ENCODE measurements at regions not wholly inside any gene's neighbourhood (a gene's known extent, or its start where the extent isn't known, plus 50 kb on each side); places are given as distances from the start of the nearest gene placed in this dataset.

GRCh38 chr6:164569509-164569908 lies 739.9 kb downstream of the C6orf118 start:
- H3K36me3 ChIP-seq (ENCODE audit: control insufficient read depth in 2 of 2, extremely low read depth in 1 of 2, insufficient read depth in 2 of 2, low read length in 2 of 2): no peaks in the 10 kb centered on the region
- no peaks in the 10 kb centered on the region for H3K9me1 ChIP-seq (ENCODE audit: control insufficient read depth, extremely low read depth, insufficient read depth, low read length)
- TF ChIP-seq CTCF (optimal IDR thresholded peaks at IDR 0.05 in 1 of 3, IDR thresholded peaks at IDR 0.05 in 1 of 3, conservative IDR thresholded peaks at IDR 0.05 in 1 of 3; ENCODE audit: extremely low read depth in 1 of 3, insufficient read depth in 2 of 3, low read length in 3 of 3): no peak
- no peak for TF ChIP-seq EZH2 (IDR thresholded peaks at IDR 0.05; ENCODE audit: low read length)
- H3K9me3 ChIP-seq (ENCODE audit: control insufficient read depth, low read depth, low read length): no peaks in the 10 kb centered on the region
- FAIRE-seq (no peak), DNase-seq (ENCODE audit: low read depth, low spot score) (no peak)
- no peak overlapping the region for H2AFZ ChIP-seq (ENCODE audit: control insufficient read depth, low read length)
- H3K4me3 ChIP-seq (ENCODE audit: control insufficient read depth in 2 of 3, extremely low read depth in 1 of 3, insufficient read depth in 2 of 3, low read depth in 1 of 3, low read length in 3 of 3): no peak overlapping the region
- dilution Hi-C loops (cut with MboI; ENCODE audit: extremely low pct_ligation_motif_present, low sequenced_read_pairs): no loop called here
- no peak overlapping the region for H3K9ac ChIP-seq (ENCODE audit: control insufficient read depth, extremely low read depth, insufficient read depth, low read length)
- H3K27me3 ChIP-seq (ENCODE audit: control insufficient read depth, extremely low read depth, insufficient read depth, low read length): no peaks in the 10 kb centered on the region
- H3K27ac ChIP-seq (ENCODE audit: control insufficient read depth, insufficient read depth, low read length): no peak overlapping the region
- no peaks in the 10 kb centered on the region for H3K79me2 ChIP-seq (ENCODE audit: control insufficient read depth, insufficient read depth, low read length)
- no peaks in the 10 kb centered on the region for H3K4me1 ChIP-seq (ENCODE audit: control insufficient read depth, extremely low read depth, insufficient read depth, low read length)
- H3K4me2 ChIP-seq (ENCODE audit: control insufficient read depth, extremely low read depth, insufficient read depth, low read depth, low read length): no peak overlapping the region
- H4K20me1 ChIP-seq (ENCODE audit: control insufficient read depth, extremely low read depth, insufficient read depth, low read length): no peaks in the 10 kb centered on the region

- dilution Hi-C loops (cut with MboI; ENCODE audit: extremely low pct_ligation_motif_present, low sequenced_read_pairs): no loop called here
- no peak for FAIRE-seq
- H2AFZ ChIP-seq (ENCODE audit: control insufficient read depth, low read length): no peak overlapping the region
Measured at GRCh38 chr6:164563924-164564323, 745.5 kb downstream of the C6orf118 start.

More at GRCh38 chr6:164563924-164564323, 745.5 kb downstream of the C6orf118 start:
- no peaks in the 10 kb centered on the region for H3K4me1 ChIP-seq (ENCODE audit: control insufficient read depth, extremely low read depth, insufficient read depth, low read length)
- H3K36me3 ChIP-seq (ENCODE audit: control insufficient read depth in 2 of 2, extremely low read depth in 1 of 2, insufficient read depth in 2 of 2, low read length in 2 of 2): no peaks in the 10 kb centered on the region
- no peak overlapping the region for H3K27ac ChIP-seq (ENCODE audit: control insufficient read depth, insufficient read depth, low read length)
- no peaks in the 10 kb centered on the region for H3K27me3 ChIP-seq (ENCODE audit: control insufficient read depth, extremely low read depth, insufficient read depth, low read length)
- H3K9me3 ChIP-seq (ENCODE audit: control insufficient read depth, low read depth, low read length): no peaks in the 10 kb centered on the region
- H3K9me1 ChIP-seq (ENCODE audit: control insufficient read depth, extremely low read depth, insufficient read depth, low read length): no peaks in the 10 kb centered on the region
- no peak for DNase-seq (ENCODE audit: low read depth, low spot score)
- no peaks in the 10 kb centered on the region for H4K20me1 ChIP-seq (ENCODE audit: control insufficient read depth, extremely low read depth, insufficient read depth, low read length)
- no peak overlapping the region for H3K9ac ChIP-seq (ENCODE audit: control insufficient read depth, extremely low read depth, insufficient read depth, low read length)
- TF ChIP-seq EZH2 (IDR thresholded peaks at IDR 0.05; ENCODE audit: low read length) (no peak), CTCF (optimal IDR thresholded peaks at IDR 0.05 in 1 of 3, IDR thresholded peaks at IDR 0.05 in 1 of 3, conservative IDR thresholded peaks at IDR 0.05 in 1 of 3; ENCODE audit: extremely low read depth in 1 of 3, insufficient read depth in 2 of 3, low read length in 3 of 3) (no peak)
- H3K4me2 ChIP-seq (ENCODE audit: control insufficient read depth, extremely low read depth, insufficient read depth, low read depth, low read length): no peak overlapping the region
- no peak overlapping the region for H3K4me3 ChIP-seq (ENCODE audit: control insufficient read depth in 2 of 3, extremely low read depth in 1 of 3, insufficient read depth in 2 of 3, low read depth in 1 of 3, low read length in 3 of 3)
- H3K79me2 ChIP-seq (ENCODE audit: control insufficient read depth, insufficient read depth, low read length): no peaks in the 10 kb centered on the region

Measured in keratinocyte (primary cell).